ENCODE measurements at regions not wholly inside any gene's neighbourhood (a gene's known extent, or its start where the extent isn't known, plus 50 kb on each side); places are given as distances from the start of the nearest gene placed in this dataset.

GRCh38 chr6:156697225-156697830 is 79.8 kb upstream of the ARID1B start:
- Histone ChIP-seq H3K36me3 (ENCODE audit: control insufficient read depth, insufficient read depth, low read length) (no peaks in the 10 kb centered on the region), H3K27me3 (ENCODE audit: control insufficient read depth, insufficient read depth, low read length) (no peaks in the 10 kb centered on the region), H3K4me3 (ENCODE audit: low read depth, low read length) (no peak overlapping the region)
- TF ChIP-seq CTCF (IDR thresholded peaks at IDR 0.05; ENCODE audit: insufficient read depth, low read length, severe bottlenecking), result no peak
- DNase-seq (ENCODE audit: low read depth), result no peak
- FAIRE-seq, result no peak

- no peak for TF ChIP-seq CTCF (IDR thresholded peaks at IDR 0.05; ENCODE audit: insufficient read depth, low read length, severe bottlenecking)
- no peak for FAIRE-seq
- DNase-seq (ENCODE audit: low read depth), result no peak
- Histone ChIP-seq H3K36me3 (ENCODE audit: control insufficient read depth, insufficient read depth, low read length) (no peaks in the 10 kb centered on the region), H3K27me3 (ENCODE audit: control insufficient read depth, insufficient read depth, low read length) (no peaks in the 10 kb centered on the region), H3K4me3 (ENCODE audit: low read depth, low read length) (no peak overlapping the region)
Observed at GRCh38 chr6:156695742-156696141, 81.4 kb upstream of the ARID1B start.

GRCh38 chr6:156694679-156695078 is 82.5 kb upstream of the ARID1B start:
- no peak for DNase-seq (ENCODE audit: low read depth)
- H3K36me3 ChIP-seq (ENCODE audit: control insufficient read depth, insufficient read depth, low read length), result no peaks in the 10 kb centered on the region
- TF ChIP-seq CTCF (IDR thresholded peaks at IDR 0.05; ENCODE audit: insufficient read depth, low read length, severe bottlenecking), result no peak
- H3K4me3 ChIP-seq (ENCODE audit: low read depth, low read length), result no peak overlapping the region
- no peaks in the 10 kb centered on the region for H3K27me3 ChIP-seq (ENCODE audit: control insufficient read depth, insufficient read depth, low read length)
- no peak for FAIRE-seq

GRCh38 chr6:156691018-156691417 is 86.2 kb upstream of the ARID1B start:
- DNase-seq (ENCODE audit: low read depth), result no peak
- Histone ChIP-seq H3K36me3 (ENCODE audit: control insufficient read depth, insufficient read depth, low read length) (no peaks in the 10 kb centered on the region), H3K27me3 (ENCODE audit: control insufficient read depth, insufficient read depth, low read length) (no peaks in the 10 kb centered on the region), H3K4me3 (ENCODE audit: low read depth, low read length) (no peak overlapping the region)
- FAIRE-seq, result no peak
- TF ChIP-seq CTCF (IDR thresholded peaks at IDR 0.05; ENCODE audit: insufficient read depth, low read length, severe bottlenecking), result no peak

GRCh38 chr6:156689656-156690055 is 87.5 kb upstream of the ARID1B start:
- H3K36me3 ChIP-seq (ENCODE audit: control insufficient read depth, insufficient read depth, low read length), result no peaks in the 10 kb centered on the region
- no peak overlapping the region for H3K4me3 ChIP-seq (ENCODE audit: low read depth, low read length)
- no peaks in the 10 kb centered on the region for H3K27me3 ChIP-seq (ENCODE audit: control insufficient read depth, insufficient read depth, low read length)
- TF ChIP-seq CTCF (IDR thresholded peaks at IDR 0.05; ENCODE audit: insufficient read depth, low read length, severe bottlenecking), result no peak
- no peak for DNase-seq (ENCODE audit: low read depth)
- no peak for FAIRE-seq

GRCh38 chr6:156688620-156688971 is 88.6 kb upstream of the ARID1B start:
- TF ChIP-seq CTCF (IDR thresholded peaks at IDR 0.05; ENCODE audit: insufficient read depth, low read length, severe bottlenecking), result no peak
- H3K4me3 ChIP-seq (ENCODE audit: low read depth, low read length), result no peak overlapping the region
- no peak for DNase-seq (ENCODE audit: low read depth)
- FAIRE-seq, result no peak
- H3K27me3 ChIP-seq (ENCODE audit: control insufficient read depth, insufficient read depth, low read length), result no peaks in the 10 kb centered on the region
- no peaks in the 10 kb centered on the region for H3K36me3 ChIP-seq (ENCODE audit: control insufficient read depth, insufficient read depth, low read length)
